ENCODE measurements at regions not wholly inside any gene's neighbourhood (a gene's known extent, or its start where the extent isn't known, plus 50 kb on each side); places are given as distances from the start of the nearest gene placed in this dataset.

DNA sequence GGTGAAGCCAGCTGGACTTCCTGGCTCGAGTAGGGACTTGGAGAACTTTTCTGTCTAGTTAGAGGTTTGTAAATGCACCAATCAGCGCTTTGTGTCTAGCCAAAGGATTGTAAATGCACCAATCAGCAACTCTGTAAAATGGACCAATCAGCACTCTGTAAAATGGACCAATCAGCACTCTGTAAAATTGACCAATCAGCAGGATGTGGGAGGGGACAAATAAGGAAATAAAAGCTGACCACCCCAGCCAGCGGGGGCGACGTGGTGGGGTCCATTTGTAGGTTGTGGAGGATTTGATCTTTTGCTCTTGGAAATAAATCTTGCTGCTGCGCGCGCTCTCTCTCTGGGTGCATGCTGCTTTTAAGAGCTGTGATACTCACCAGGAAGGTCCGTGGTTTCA, 202.9 kb downstream of the MIAT start:
- no peaks in the 10 kb centered on the region for H3K27me3 Mint-ChIP-seq (ENCODE audit: low read depth)
- CTCF ChIA-PET, result no interaction called here
- H3K4me1 Mint-ChIP-seq (ENCODE audit: low read depth), result no peaks in the 10 kb centered on the region
- intact Hi-C loops (cut with micrococcal nuclease), result no loop called here
- no peak for DNase-seq
- no peak overlapping the region for H3K4me3 Mint-ChIP-seq
- peaks cover 15% of the 10 kb centered on the region for H3K36me3 Mint-ChIP-seq (ENCODE audit: low read depth)
- no peak overlapping the region for H3K27ac Mint-ChIP-seq
- peaks cover 6% of the 10 kb centered on the region for H3K9me3 Mint-ChIP-seq

DNA sequence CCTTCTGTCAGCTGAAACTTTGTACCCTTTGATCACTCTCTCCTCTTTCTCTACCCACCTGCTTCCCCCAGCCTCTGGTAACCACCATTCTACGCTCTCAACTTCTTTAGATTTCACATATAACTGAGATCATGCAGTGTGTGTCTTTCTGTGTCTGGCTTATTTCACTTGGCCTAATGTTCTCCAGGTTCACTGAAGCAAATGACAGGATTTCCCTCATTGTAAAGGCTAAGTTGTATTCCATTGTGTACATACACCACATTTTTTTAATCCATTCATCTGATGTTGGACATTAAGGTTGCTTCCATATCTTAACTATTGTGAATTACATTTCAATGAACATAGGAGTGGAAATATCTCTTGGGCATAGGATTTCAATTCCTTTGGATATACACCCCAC, 207.6 kb downstream of the MIAT start:
- Mint-ChIP-seq H3K36me3 (ENCODE audit: low read depth) (peaks cover 44% of the 10 kb centered on the region), H3K4me1 (ENCODE audit: low read depth) (no peaks in the 10 kb centered on the region), H3K9me3 (peaks cover 11% of the 10 kb centered on the region), H3K27ac (no peak overlapping the region), H3K4me3 (no peak overlapping the region), H3K27me3 (ENCODE audit: low read depth) (no peaks in the 10 kb centered on the region)
- CTCF ChIA-PET, result no interaction called here
- intact Hi-C loops (cut with micrococcal nuclease), result no loop called here
- DNase-seq, result no peak

DNA sequence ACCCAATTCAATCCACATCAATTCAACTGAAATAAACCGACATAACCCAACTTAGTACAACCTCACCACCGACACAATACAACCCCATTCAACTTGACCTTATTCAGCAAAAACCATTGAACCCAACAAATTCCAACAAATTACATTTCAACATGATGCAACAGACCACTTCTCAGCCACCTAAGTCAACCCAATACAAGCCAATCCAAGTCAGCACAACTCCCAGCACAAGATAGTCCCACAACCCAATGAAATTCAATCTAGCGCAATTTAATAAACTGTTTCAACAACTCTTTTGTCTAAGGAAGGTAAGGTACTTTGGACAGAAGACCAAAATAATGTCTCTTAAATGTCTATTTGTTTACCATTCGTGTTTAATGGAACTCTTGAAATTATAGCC, 226.0 kb downstream of the MIAT start:
- CTCF ChIA-PET, result no interaction called here
- intact Hi-C loops (cut with micrococcal nuclease), result no loop called here
- no peak overlapping the region for H3K27ac Mint-ChIP-seq
- DNase-seq, result no peak
- H3K4me1 Mint-ChIP-seq (ENCODE audit: low read depth), result no peaks in the 10 kb centered on the region
- no peak overlapping the region for H3K4me3 Mint-ChIP-seq
- peaks cover 10% of the 10 kb centered on the region for H3K36me3 Mint-ChIP-seq (ENCODE audit: low read depth)
- H3K9me3 Mint-ChIP-seq, result no peaks in the 10 kb centered on the region
- H3K27me3 Mint-ChIP-seq (ENCODE audit: low read depth), result no peaks in the 10 kb centered on the region

DNA sequence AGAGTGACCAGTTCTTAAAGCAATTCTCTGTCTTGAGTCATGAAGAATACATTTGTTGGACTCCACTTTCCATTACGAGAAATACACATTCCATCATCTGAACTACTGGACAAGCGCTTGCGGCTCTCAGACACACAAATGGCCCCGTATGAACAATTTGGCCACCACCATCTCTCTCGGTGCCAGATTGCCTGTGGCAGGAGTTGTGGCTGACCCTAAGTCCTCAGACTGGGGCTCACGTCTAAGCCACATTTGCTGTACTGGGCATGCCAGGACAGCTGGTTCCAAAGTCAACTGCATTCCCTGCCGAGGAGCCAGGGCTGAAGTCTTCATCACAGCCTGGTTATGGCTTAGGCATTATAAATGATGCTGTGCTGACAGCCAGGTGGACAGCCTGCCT, 227.5 kb downstream of the MIAT start:
- CTCF ChIA-PET, result no interaction called here
- H3K9me3 Mint-ChIP-seq, result no peaks in the 10 kb centered on the region
- no peak overlapping the region for H3K4me3 Mint-ChIP-seq
- no peaks in the 10 kb centered on the region for H3K27me3 Mint-ChIP-seq (ENCODE audit: low read depth)
- H3K4me1 Mint-ChIP-seq (ENCODE audit: low read depth), result no peaks in the 10 kb centered on the region
- intact Hi-C loops (cut with micrococcal nuclease), result no loop called here
- no peak for DNase-seq
- H3K36me3 Mint-ChIP-seq (ENCODE audit: low read depth), result peaks cover 3% of the 10 kb centered on the region
- H3K27ac Mint-ChIP-seq, result no peak overlapping the region

DNA sequence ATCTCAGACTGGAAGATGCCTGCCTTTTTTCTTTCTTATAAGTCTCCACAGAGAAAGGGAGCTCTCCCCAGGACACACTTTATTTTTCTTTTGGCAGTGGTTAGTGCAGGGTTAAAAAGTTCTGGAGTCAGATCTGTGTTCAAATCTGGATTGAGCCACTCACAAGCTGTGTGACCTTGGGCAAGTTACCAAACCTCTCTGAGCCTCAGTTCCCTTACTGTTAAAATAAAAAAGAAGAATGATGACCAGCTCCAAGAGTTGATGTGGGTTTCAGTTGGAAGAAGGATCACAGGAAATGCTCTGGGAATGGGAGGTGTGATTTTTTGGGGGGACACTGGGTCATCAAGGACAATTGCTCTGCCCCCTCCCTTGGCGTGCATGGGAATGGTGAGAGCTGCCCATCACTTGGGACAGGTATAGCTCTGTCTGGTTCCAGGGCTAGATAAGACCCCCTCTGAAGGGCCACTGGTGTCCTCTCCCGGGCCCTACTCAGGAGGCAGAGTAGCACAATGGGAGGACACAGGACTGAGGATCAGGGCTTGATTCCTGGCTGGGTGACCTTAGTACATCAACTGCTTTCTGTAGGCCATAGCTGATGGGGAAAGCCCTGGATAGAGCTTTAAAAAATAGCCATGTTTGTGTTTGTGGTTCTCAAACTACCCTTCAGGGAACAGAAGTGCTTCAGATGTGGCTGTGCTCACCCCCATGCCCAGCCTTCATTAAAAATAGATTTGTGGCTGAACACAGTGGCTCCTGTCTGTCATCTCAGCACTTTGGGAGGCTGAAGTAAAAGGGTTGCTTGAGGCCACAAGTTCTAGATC, 228.3 kb downstream of the MIAT start:
- intact Hi-C loops (cut with micrococcal nuclease), result no loop called here
- Mint-ChIP-seq H3K4me1 (ENCODE audit: low read depth) (no peaks in the 10 kb centered on the region), H3K27me3 (ENCODE audit: low read depth) (no peaks in the 10 kb centered on the region), H3K4me3 (no peak overlapping the region), H3K36me3 (ENCODE audit: low read depth) (peaks cover 3% of the 10 kb centered on the region), H3K9me3 (no peaks in the 10 kb centered on the region), H3K27ac (no peak overlapping the region)
- DNase-seq, result no peak
- CTCF ChIA-PET, result no interaction called here

DNA sequence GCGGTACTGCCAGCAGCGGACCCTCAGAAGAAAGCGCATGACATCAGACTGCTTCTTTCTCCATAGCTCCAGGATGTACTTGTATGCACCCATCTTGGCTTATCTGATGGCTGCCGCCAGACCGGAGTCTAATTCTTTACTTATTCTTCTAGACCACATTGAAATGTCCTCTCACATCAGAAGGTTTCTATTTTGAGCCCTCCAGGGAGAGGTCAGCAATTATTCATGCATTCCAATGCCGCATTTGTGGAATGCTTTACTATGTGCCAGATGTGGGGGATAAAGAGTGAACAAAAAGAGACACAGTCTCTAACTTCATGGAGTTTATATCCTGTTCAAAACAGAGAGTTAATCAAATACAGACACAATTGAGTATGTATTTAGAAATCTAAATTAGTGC, 230.1 kb downstream of the MIAT start:
- Mint-ChIP-seq H3K27ac (no peak overlapping the region), H3K9me3 (no peaks in the 10 kb centered on the region), H3K36me3 (ENCODE audit: low read depth) (peaks cover 3% of the 10 kb centered on the region), H3K4me1 (ENCODE audit: low read depth) (no peaks in the 10 kb centered on the region), H3K4me3 (no peak overlapping the region), H3K27me3 (ENCODE audit: low read depth) (peaks cover 5% of the 10 kb centered on the region)
- no peak for DNase-seq
- CTCF ChIA-PET, result no interaction called here
- intact Hi-C loops (cut with micrococcal nuclease), result no loop called here

DNA sequence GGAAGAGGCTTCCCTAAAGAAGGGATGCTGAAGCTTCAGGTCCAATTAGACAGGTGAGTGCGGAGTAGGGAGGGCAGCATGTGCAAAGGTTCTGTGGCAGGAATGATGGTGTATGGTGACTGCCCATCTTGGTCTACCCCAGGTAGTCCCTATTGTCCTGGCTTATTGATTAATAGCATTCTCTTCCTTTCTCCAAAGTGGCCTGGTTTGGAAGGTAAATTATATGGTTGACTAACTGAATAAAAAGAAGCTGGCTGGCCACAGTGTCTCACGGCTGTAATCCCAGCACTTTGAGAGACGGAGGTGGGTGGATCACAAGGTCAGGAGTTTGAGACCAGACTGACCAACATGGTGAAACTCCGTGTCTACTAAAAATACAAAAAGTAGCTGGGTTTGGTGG, 230.5 kb downstream of the MIAT start:
- H3K4me3 Mint-ChIP-seq, result no peak overlapping the region
- H3K27me3 Mint-ChIP-seq (ENCODE audit: low read depth), result peaks cover 5% of the 10 kb centered on the region
- CTCF ChIA-PET, result no interaction called here
- DNase-seq, result no peak
- H3K27ac Mint-ChIP-seq, result no peak overlapping the region
- H3K36me3 Mint-ChIP-seq (ENCODE audit: low read depth), result peaks cover 3% of the 10 kb centered on the region
- no peaks in the 10 kb centered on the region for H3K4me1 Mint-ChIP-seq (ENCODE audit: low read depth)
- intact Hi-C loops (cut with micrococcal nuclease), result no loop called here
- no peaks in the 10 kb centered on the region for H3K9me3 Mint-ChIP-seq

DNA sequence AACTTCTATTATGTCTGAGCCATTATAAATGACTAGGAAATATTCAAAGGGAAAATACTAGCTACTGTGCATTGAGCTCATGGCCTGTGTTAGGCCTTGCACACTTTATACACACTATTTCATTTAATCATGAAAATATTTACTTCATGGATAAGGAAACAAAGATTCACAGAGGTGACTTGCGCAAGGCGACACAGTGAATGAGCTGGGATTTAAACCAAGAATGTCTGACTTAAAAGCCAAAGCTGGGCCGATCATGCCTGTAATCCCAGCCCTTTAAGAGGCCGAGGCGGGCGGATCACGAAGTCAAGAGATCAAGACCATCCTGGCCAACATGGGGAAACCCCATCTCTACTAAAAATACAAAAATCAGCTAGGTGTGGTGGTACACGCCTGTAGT, 231.5 kb downstream of the MIAT start:
- Mint-ChIP-seq H3K27ac (no peak overlapping the region), H3K27me3 (ENCODE audit: low read depth) (peaks cover 6% of the 10 kb centered on the region), H3K4me1 (ENCODE audit: low read depth) (no peaks in the 10 kb centered on the region), H3K9me3 (no peaks in the 10 kb centered on the region), H3K36me3 (ENCODE audit: low read depth) (peaks cover 3% of the 10 kb centered on the region), H3K4me3 (no peak overlapping the region)
- intact Hi-C loops (cut with micrococcal nuclease), result no loop called here
- DNase-seq, result no peak
- CTCF ChIA-PET, result interaction anchor here (0.6 kb wide), 1 partner anchor 129 kb away, joined by 3 read pairs; no protein-coding TSS in a partner anchor

DNA sequence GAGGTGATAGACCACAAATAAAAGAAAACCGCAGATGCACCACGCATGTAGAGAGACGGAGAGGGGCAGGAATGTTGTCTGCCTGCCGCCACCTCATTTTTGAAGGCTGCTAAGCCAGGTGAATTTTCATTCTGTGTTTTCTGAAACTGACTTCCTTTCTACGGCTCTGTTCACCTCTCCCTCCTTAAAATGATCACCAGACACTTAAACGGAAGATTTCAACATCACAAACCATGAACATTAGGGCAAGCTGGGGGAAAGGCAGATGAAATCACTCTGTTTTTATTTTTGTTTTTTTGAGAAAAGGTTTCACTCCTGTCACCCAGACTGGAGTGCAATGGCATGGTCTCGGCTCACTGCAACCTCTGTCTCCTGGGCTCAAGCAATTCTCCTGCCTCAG, 232.4 kb downstream of the MIAT start:
- DNase-seq, result no peak
- peaks cover 6% of the 10 kb centered on the region for H3K27me3 Mint-ChIP-seq (ENCODE audit: low read depth)
- CTCF ChIA-PET, result no interaction called here
- intact Hi-C loops (cut with micrococcal nuclease), result no loop called here
- H3K27ac Mint-ChIP-seq, result no peak overlapping the region
- no peak overlapping the region for H3K4me3 Mint-ChIP-seq
- peaks cover 4% of the 10 kb centered on the region for H3K4me1 Mint-ChIP-seq (ENCODE audit: low read depth)
- H3K9me3 Mint-ChIP-seq, result no peaks in the 10 kb centered on the region
- H3K36me3 Mint-ChIP-seq (ENCODE audit: low read depth), result peaks cover 2% of the 10 kb centered on the region

DNA sequence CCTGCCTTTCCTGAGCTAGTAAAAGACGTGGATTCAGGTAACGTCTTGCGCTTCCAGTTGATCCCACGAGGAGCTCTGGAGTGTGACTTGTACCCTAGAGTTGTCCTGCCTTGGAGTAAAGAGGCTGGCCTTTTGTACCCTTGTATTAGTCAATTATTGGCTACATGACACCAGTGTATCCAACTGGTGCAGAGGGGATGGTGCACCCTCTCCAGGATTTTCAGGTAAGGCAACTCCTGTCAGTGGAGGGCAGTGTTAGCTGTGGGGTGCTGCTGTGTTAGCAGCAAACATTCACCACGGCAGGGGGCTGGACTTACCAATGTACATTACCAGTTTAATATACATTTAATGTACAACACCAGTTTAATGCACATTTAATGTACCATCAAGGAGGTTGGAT, 233.5 kb downstream of the MIAT start:
- Mint-ChIP-seq H3K27ac (no peak overlapping the region), H3K36me3 (ENCODE audit: low read depth) (peaks cover 2% of the 10 kb centered on the region), H3K4me3 (no peak overlapping the region), H3K4me1 (ENCODE audit: low read depth) (peaks cover 7% of the 10 kb centered on the region), H3K27me3 (ENCODE audit: low read depth) (peaks cover 6% of the 10 kb centered on the region), H3K9me3 (no peaks in the 10 kb centered on the region)
- intact Hi-C loops (cut with micrococcal nuclease), result no loop called here
- DNase-seq, result peak; percentile 11
- CTCF ChIA-PET, result no interaction called here

DNA sequence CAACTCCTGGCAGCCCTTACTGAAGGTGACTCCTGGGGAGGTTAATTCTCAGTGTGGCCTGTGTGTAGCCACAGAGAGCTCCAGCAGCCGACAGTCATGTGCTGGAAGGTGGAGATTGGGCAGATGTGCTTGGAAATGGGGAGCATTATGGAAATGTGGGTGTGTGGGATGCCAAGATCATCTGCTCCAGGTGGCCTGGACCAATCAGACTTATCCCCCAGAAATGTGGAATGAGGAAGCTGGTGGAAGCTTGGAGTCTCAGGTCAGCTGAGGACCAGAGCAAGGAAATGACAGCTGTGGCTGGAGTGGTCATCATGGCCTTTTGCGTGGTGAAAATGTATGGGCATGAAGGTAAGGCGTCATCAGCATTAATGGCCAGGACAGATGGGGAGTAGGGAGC, 234.0 kb downstream of the MIAT start:
- CTCF ChIA-PET, result interaction anchor here (1.3 kb wide), 1 partner anchor 135 kb away, joined by 3 read pairs; no protein-coding TSS in a partner anchor

DNA sequence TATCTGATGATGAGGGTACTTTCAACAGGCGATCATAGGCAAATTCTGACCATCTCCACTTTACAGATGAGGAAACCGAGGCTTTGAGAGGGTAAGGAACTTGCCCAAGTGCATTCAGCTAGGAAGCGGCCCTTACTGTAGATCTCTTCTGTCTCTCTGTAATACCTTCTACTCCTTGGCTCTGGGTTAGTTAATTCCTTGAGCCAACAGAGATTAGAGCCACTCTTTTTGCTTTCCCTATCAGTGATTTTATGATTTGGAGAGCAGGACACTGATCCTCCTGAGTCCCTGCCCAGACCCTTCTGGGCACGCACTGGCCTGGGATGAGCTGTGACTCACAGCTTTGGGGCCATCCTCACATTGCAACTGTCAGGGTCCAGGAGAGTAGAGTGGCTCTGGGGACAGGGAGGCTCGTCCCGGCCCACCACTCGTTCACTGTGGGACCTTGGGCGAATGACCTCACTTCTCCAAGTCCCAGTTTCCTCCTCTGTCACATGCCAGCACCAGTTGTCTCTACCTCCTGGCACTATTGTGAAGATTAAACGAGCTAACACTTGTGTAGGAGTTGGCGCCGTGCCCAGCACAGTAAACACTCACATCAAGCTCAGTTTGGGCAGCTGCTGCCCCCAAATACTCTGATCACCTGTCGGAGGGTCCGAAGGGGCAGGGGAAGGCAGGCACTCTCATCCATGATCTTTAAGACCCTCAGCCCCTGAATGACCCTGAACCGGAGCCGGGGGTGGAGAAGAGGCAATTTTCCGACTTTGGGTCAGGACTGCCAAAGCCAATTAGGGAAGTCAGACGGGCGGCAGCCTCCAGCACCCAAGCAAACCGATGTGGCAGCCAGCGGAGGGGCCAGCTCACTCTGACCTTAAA, 235.0 kb downstream of the MIAT start:
- peaks cover 7% of the 10 kb centered on the region for H3K4me1 Mint-ChIP-seq (ENCODE audit: low read depth)
- no peak overlapping the region for H3K4me3 Mint-ChIP-seq
- H3K36me3 Mint-ChIP-seq (ENCODE audit: low read depth), result peaks cover 3% of the 10 kb centered on the region
- DNase-seq, result no peak
- intact Hi-C loops (cut with micrococcal nuclease), result no loop called here
- no peaks in the 10 kb centered on the region for H3K9me3 Mint-ChIP-seq
- CTCF ChIA-PET, result interaction anchor here (1.3 kb wide), 1 partner anchor 136 kb away, joined by 3 read pairs; no protein-coding TSS in a partner anchor
- peaks cover 13% of the 10 kb centered on the region for H3K27me3 Mint-ChIP-seq (ENCODE audit: low read depth)
- no peak overlapping the region for H3K27ac Mint-ChIP-seq

More for the DNA sequence above, 234.0 kb downstream of the MIAT start:
- intact Hi-C loops (cut with micrococcal nuclease), result no loop called here
- DNase-seq, result no peak
- Mint-ChIP-seq H3K4me1 (ENCODE audit: low read depth) (peaks cover 7% of the 10 kb centered on the region), H3K9me3 (no peaks in the 10 kb centered on the region), H3K27ac (no peak overlapping the region), H3K27me3 (ENCODE audit: low read depth) (peaks cover 6% of the 10 kb centered on the region), H3K4me3 (no peak overlapping the region), H3K36me3 (ENCODE audit: low read depth) (peaks cover 2% of the 10 kb centered on the region)
